Endothelial cell of umbilical vein (primary cell): ENCODE measurements at regions not wholly inside any gene's neighbourhood (a gene's known extent, or its start where the extent isn't known, plus 50 kb on each side); places are given as distances from the start of the nearest gene placed in this dataset.

ENCODE experiments used
- BruUV-seq: library from RNA; stranded (reverse); fragments of 400-500 nt; replicated peaks from 2 replicates; lab custom pipeline; 2021; lab: Mats Ljungman, UMichigan
- CTCF ChIA-PET: fragments of 300-600, 350-600 bp; sonication (Branson Sonifier 250); formaldehyde crosslinking; loops from one replicate; lab custom pipeline; 2021; ENCODE audit warnings: antibody characterized with exemption, inconsistent platforms; lab: Charles Lee
- POLR2A ChIA-PET: fragments of 300-600, 350-600 bp; sonication (Branson Sonifier 250); formaldehyde crosslinking; loops from one replicate; lab custom pipeline; 2021; ENCODE audit warnings: antibody characterized with exemption, inconsistent platforms; lab: Charles Lee
- DNase-seq: peaks from one replicate; pipeline ENCODE4 v3.0.0-alpha.2; 2011; ENCODE audit warnings: low read depth, low spot score
- FAIRE-seq: peaks from 2 replicates; lab custom pipeline; 2011; peaks lifted over from hg19 to GRCh38; lab: Jason Lieb, UNC
- H2AFZ ChIP-seq: 2 replicates; pipeline ENCODE4 v1.6.0; 2012; ENCODE audit warnings: low read depth, low read length, control low read depth, inconsistent platforms
- H3K27ac ChIP-seq: 2 replicates; pipeline ENCODE4 v1.5.1; 2011; ENCODE audit warnings: low read depth, mild to moderate bottlenecking, control low read depth, low read length, moderate library complexity; ENCODE audit not compliant: insufficient read depth
- H3K27me3 ChIP-seq, 2 experiments: 2 replicates each; pipeline versions ENCODE4 v1.6.0 to v1.6.1; 2011; ENCODE audit warnings: low read length in 2 of 2, mixed read lengths in 1 of 2; ENCODE audit not compliant: control insufficient read depth in 2 of 2, insufficient read depth in 2 of 2
- H3K36me3 ChIP-seq, 2 experiments: 2 replicates in 1 of 2; 3 replicates in 1 of 2; pipeline ENCODE4 v1.5.1; 2011; ENCODE audit warnings: low read length in 2 of 2, mild to moderate bottlenecking in 1 of 2, moderate library complexity in 1 of 2; ENCODE audit not compliant: control insufficient read depth in 2 of 2, insufficient read depth in 2 of 2; ENCODE audit errors: extremely low read depth in 1 of 2
- H3K4me1 ChIP-seq: 3 replicates; pipeline ENCODE4 v1.5.1; 2011; ENCODE audit warnings: mild to moderate bottlenecking, low read length; ENCODE audit not compliant: control insufficient read depth, insufficient read depth; ENCODE audit errors: extremely low read depth
- H3K4me2 ChIP-seq: 2 replicates; pipeline ENCODE4 v1.6.1; 2011; ENCODE audit warnings: low read length, control low read depth, mixed read lengths; ENCODE audit not compliant: insufficient read depth
- H3K4me3 ChIP-seq, 3 experiments: fragments of 200-600 bp in 1 of 3; sonication (generic), shearing (Covaris generic) in 1 of 3; replicated peaks in 1 of 3; 2 replicates each; pipeline ENCODE4 v1.5.1; 2011 to 2016; ENCODE audit warnings: control low read depth in 3 of 3, low read length in 3 of 3, mild to moderate bottlenecking in 2 of 3, inconsistent platforms in 1 of 3, low read depth in 1 of 3, moderate library complexity in 1 of 3; ENCODE audit not compliant: insufficient read depth in 1 of 3
- H3K79me2 ChIP-seq: 2 replicates; pipeline ENCODE4 v1.6.0; 2012; ENCODE audit warnings: low read length, inconsistent platforms; ENCODE audit not compliant: control insufficient read depth, insufficient read depth
- H3K9ac ChIP-seq: replicated peaks from 2 replicates; pipeline ENCODE3; 2011; ENCODE audit warnings: low read length, control low read depth; ENCODE audit not compliant: insufficient read depth; ENCODE audit errors: extremely low read depth
- H3K9me1 ChIP-seq: replicated peaks from 3 replicates; pipeline ENCODE4 v1.6.0; 2011; ENCODE audit warnings: mild to moderate bottlenecking, low read length; ENCODE audit not compliant: control insufficient read depth, insufficient read depth; ENCODE audit errors: extremely low read depth
- H3K9me3 ChIP-seq: replicated peaks from 2 replicates; pipeline ENCODE4 v1.5.1; 2012; ENCODE audit warnings: low read length, inconsistent platforms; ENCODE audit not compliant: control insufficient read depth, insufficient read depth
- H4K20me1 ChIP-seq: replicated peaks from 2 replicates; pipeline ENCODE3; 2011; ENCODE audit warnings: mild to moderate bottlenecking, low read length; ENCODE audit not compliant: control insufficient read depth, insufficient read depth; ENCODE audit errors: extremely low read depth
- CTCF ChIP-seq, 2 donors: IDR thresholded peaks; 1 replicate in 1 of 2; 2 replicates in 1 of 2; pipeline ENCODE4 v1.5.1; 2011; ENCODE audit warnings: low read length in 2 of 2, mild to moderate bottlenecking in 2 of 2, moderate library complexity in 2 of 2, control low read depth in 1 of 2, inconsistent platforms in 1 of 2, low read depth in 1 of 2; ENCODE audit not compliant: insufficient read depth in 1 of 2; ENCODE audit errors: extremely low read depth in 1 of 2
- EZH2 ChIP-seq: IDR thresholded peaks from 2 replicates; pipeline ENCODE4 v1.6.1; 2012; ENCODE audit warnings: borderline replicate concordance, low read depth, mild to moderate bottlenecking, moderate library complexity, low read length, inconsistent platforms; ENCODE audit not compliant: severe bottlenecking
- FOS ChIP-seq: IDR thresholded peaks from 2 replicates; pipeline ENCODE4 v1.6.1; 2011; ENCODE audit warnings: mild to moderate bottlenecking, low read length, moderate library complexity, borderline replicate concordance; ENCODE audit not compliant: insufficient read depth
- GATA2 ChIP-seq: IDR thresholded peaks from 2 replicates; pipeline ENCODE4 v1.7.0; 2011; ENCODE audit warnings: low read depth, mild to moderate bottlenecking, moderate library complexity, mixed read lengths, low read length; ENCODE audit not compliant: insufficient read length, insufficient read depth
- JUN ChIP-seq: IDR thresholded peaks from 2 replicates; pipeline ENCODE4 v1.6.1; 2011; ENCODE audit warnings: borderline replicate concordance, low read depth; ENCODE audit not compliant: insufficient read length, insufficient read depth
- MAX ChIP-seq: IDR thresholded peaks from 2 replicates; pipeline ENCODE4 v1.6.1; 2011; ENCODE audit not compliant: insufficient read depth, insufficient read length
- MYC ChIP-seq: IDR thresholded peaks from one replicate; pipeline ENCODE4 v1.6.1; 2011; ENCODE audit warnings: mild to moderate bottlenecking, low read depth, low read length
- POLR2A ChIP-seq: IDR thresholded peaks from 2 replicates; pipeline ENCODE4 v1.6.1; 2012; ENCODE audit warnings: low read depth, mild to moderate bottlenecking, control low read depth, low read length
- POLR2AphosphoS5 ChIP-seq: IDR thresholded peaks from 2 replicates; pipeline ENCODE4 v1.6.1; 2012; ENCODE audit warnings: low read depth, mild to moderate bottlenecking, control low read depth, low read length, moderate library complexity; ENCODE audit not compliant: insufficient read depth
- dilution Hi-C: fragments of 300-500 bp; cut with MboI; formaldehyde crosslinking; loops from one replicate; pipeline ENCODE4 v1.15.0; 2019; ENCODE audit warnings: low sequenced_read_pairs; ENCODE audit not compliant: extremely low pct_ligation_motif_present
- intact Hi-C: fragments of 100-400 bp; cut with micrococcal nuclease; formaldehyde crosslinking; loops from one replicate; pipeline ENCODE4 v1.10.0; 2022

- POLR2A ChIA-PET, result no interaction called here
- Histone ChIP-seq H3K9me1 (no peaks in the 10 kb centered on the region), H3K27me3 (no peaks in the 10 kb centered on the region), H4K20me1 (no peaks in the 10 kb centered on the region), H3K4me1 (peaks cover 2% of the 10 kb centered on the region), H3K79me2 (no peaks in the 10 kb centered on the region), H3K36me3 (no peaks in the 10 kb centered on the region), H2AFZ (no peak overlapping the region), H3K27ac (no peak overlapping the region), H3K4me2 (no peak overlapping the region), H3K4me3 (no peak overlapping the region), H3K9ac (no peak overlapping the region), H3K9me3 (no peaks in the 10 kb centered on the region)
- FAIRE-seq (no peak), DNase-seq (peak; percentile 72)
- dilution Hi-C loops, result no loop called here
- CTCF ChIA-PET, result interaction anchor here (1.2 kb wide), 1 partner anchor 13 kb away, joined by 4 read pairs; no protein-coding TSS in a partner anchor
- no TSS peak for BruUV-seq
- intact Hi-C loops, result no loop called here
- TF ChIP-seq JUN (peak; percentile 33), GATA2 (no peak), FOS (no peak), POLR2A (no peak), MYC (no peak)
These were observed 154.3 kb upstream of the CCDC54 start for GRCh38 chr3:107222907-107223306.

- CTCF ChIA-PET, result interaction anchor here (1.8 kb wide), 1 partner anchor 12 kb away, joined by 7 read pairs; no protein-coding TSS in a partner anchor
- no peak for FAIRE-seq
- Histone ChIP-seq H3K4me1 (peaks cover 2% of the 10 kb centered on the region), H2AFZ (no peak overlapping the region), H3K27ac (no peak overlapping the region), H3K36me3 (no peaks in the 10 kb centered on the region), H3K27me3 (no peaks in the 10 kb centered on the region), H3K79me2 (no peaks in the 10 kb centered on the region), H3K9ac (no peak overlapping the region), H3K4me2 (no peak overlapping the region), H3K9me1 (no peaks in the 10 kb centered on the region), H3K4me3 (no peak overlapping the region), H4K20me1 (no peaks in the 10 kb centered on the region), H3K9me3 (no peaks in the 10 kb centered on the region)
- no peak for DNase-seq
- POLR2A ChIA-PET, result no interaction called here
- dilution Hi-C loops (no loop called here), intact Hi-C loops (no loop called here)
- BruUV-seq, result no TSS peak
- TF ChIP-seq POLR2AphosphoS5 (no peak), FOS (no peak), POLR2A (no peak), EZH2 (no peak), JUN (no peak), CTCF (IDR thresholded peaks at IDR 0.05; ENCODE audit: extremely low read depth in 1 of 2, insufficient read depth in 1 of 2, low read depth in 1 of 2, low read length in 2 of 2) (no peak), GATA2 (no peak), MAX (no peak), MYC (no peak)
These were observed 153.1 kb upstream of the CCDC54 start for GRCh38 chr3:107224026-107224596.
